Activated gamma-delta T cell (primary cell): ENCODE measurements at regions not wholly inside any gene's neighbourhood (a gene's known extent, or its start where the extent isn't known, plus 50 kb on each side); places are given as distances from the start of the nearest gene placed in this dataset.

Experiments
- DNase-seq: peaks from one replicate; lab custom pipeline; 2025; lab: John Stamatoyannopoulos, UW

GRCh38 chr6:14713008-14713960, 532.6 kb upstream of the JARID2 start:
- DNase-seq: no peak

GRCh38 chr6:14713966-14714631, 531.8 kb upstream of the JARID2 start:
- no peak for DNase-seq

GRCh38 chr6:14715076-14715475, 530.8 kb upstream of the JARID2 start:
- no peak for DNase-seq

GRCh38 chr6:14716499-14717146, 529.2 kb upstream of the JARID2 start:
- no peak for DNase-seq

GRCh38 chr6:14717307-14717706, 528.6 kb upstream of the JARID2 start:
- DNase-seq: no peak

- DNase-seq: no peak
Measured at GRCh38 chr6:14718861-14719260, 527.0 kb upstream of the JARID2 start.

- DNase-seq: no peak
Measured at GRCh38 chr6:14719270-14719669, 526.6 kb upstream of the JARID2 start.

GRCh38 chr6:14720411-14721102, 525.3 kb upstream of the JARID2 start:
- no peak for DNase-seq

GRCh38 chr6:14721103-14721758, 524.6 kb upstream of the JARID2 start:
- DNase-seq: no peak

- no peak for DNase-seq
Measured at GRCh38 chr6:14722001-14722562, 523.8 kb upstream of the JARID2 start.

- DNase-seq: no peak
Measured at GRCh38 chr6:14722704-14723103, 523.2 kb upstream of the JARID2 start.

GRCh38 chr6:14723535-14724086, 522.3 kb upstream of the JARID2 start:
- DNase-seq: no peak

GRCh38 chr6:14724549-14724948, 521.3 kb upstream of the JARID2 start:
- DNase-seq: no peak

GRCh38 chr6:14726816-14727493, 518.9 kb upstream of the JARID2 start:
- DNase-seq: no peak

- no peak for DNase-seq
Measured at GRCh38 chr6:14727494-14728395, 518.1 kb upstream of the JARID2 start.

- DNase-seq: no peak
Measured at GRCh38 chr6:14728396-14729024, 517.4 kb upstream of the JARID2 start.

GRCh38 chr6:14729129-14729871, 516.6 kb upstream of the JARID2 start:
- DNase-seq: no peak

- no peak for DNase-seq
Measured at GRCh38 chr6:14730654-14731053, 515.2 kb upstream of the JARID2 start.
